GM19455 (cell line): ENCODE measurements at regions not wholly inside any gene's neighbourhood (a gene's known extent, or its start where the extent isn't known, plus 50 kb on each side); places are given as distances from the start of the nearest gene placed in this dataset.

ENCODE experiments used
- ATAC-seq: cut with Tn5 transposase; IDR thresholded peaks from one replicate; pipeline ENCODE4 v1.9.1; 2021; ENCODE audit not compliant: unreplicated experiment

GRCh38 chr12:77578466-77579220, 252.1 kb upstream of the NAV3 start:
- no peak for ATAC-seq

- no peak for ATAC-seq
These were observed 252.9 kb upstream of the NAV3 start for GRCh38 chr12:77577791-77578190.

DNA sequence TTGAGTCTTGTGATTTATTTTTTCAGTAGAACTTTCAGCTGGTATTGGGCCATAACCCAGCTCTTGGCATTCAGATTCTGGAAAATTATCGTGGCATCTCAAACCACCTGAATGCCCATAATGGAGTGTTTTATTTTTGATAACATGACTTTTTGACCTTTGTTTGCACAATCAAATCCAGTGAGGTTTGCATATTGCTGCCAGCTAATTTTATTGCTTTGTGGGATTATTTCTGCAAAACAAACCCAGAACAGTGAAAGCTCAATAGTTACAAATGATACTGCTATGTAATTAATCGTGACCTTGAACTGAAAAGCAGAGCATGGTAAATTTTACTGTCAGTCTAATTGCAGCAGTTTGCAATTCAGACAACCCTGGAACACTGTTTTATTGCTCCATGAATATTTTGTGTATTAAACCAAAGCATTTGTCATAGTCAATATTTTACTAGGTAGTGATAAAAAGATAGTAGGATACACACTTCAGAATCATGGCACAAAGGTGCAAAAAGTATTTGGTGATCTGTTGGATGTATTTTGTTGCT, 255.2 kb upstream of the NAV3 start:
- no peak for ATAC-seq

DNA sequence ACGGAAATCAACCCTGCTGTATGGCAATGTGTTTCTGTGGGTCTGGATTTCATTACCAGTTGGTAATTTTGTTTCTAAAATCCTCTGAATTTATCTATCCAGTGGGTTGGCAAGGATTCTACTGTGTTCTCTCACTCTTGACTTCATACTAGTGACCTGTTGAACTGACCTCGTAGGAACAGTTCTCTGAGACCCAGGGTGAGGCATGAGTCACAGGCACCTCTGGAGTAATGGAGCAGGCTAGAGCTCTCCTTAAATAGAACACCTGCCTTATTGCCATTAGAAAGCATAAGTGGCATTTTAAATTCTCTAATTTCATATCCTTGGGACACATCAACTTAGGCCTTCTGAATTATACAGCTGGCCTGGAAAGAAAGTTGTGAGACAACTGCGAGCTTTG, 258.3 kb upstream of the NAV3 start:
- ATAC-seq: no peak

DNA sequence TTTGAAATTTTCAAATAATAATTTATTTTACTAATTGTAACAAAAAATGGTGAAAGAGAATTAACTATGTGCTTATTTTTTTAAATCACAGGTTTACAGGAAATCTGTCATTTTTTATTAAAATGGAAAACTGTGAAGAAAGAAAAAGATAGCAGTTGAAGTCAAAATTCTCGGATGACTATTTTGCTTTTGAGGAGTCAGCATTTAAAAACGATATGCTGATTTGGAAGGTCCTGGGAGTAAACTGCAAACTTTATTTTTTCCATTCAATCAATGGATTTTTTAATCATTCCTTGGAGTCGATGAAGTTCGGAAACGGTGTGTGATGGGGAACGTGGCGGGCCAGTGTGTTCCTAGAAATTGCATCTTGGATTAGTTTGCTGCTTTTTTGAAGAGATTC, 258.9 kb upstream of the NAV3 start:
- ATAC-seq: no peak

DNA sequence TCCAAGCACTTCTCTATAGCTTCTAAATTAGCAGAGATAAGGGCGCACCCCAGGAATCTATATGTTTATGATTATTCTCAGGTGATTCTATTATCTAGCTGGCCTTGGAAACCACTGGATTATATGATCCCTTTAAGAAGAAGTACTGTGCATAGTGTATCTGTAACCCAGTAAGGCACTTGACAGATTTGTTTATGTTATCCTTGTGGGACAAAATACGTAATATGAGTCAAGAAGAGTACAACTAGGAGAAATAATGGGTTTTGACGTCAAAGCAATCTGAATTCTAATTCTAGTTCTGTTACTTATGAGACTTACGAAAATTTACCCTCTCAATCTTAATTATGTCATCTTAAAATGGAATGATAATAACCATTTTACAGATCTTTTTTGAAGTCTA, 259.6 kb upstream of the NAV3 start:
- ATAC-seq: no peak

DNA sequence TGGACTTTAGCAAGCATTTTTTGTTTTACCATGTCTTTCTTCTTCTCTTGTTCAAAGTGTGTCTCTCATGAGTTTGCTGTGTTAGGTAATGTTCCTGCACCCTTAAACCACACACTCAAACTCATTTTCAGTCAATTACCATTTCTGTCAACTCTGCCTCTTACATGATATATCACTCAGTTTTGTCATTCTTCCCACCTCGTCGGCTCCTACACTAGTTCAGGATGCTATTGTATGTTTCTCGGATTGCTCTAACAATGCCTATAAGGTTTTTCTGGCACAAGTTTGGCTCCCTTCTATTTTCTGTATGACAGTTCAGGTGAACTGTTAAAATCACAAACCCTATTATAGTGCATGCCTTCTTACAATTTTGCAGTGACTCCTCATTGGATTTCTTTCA, 260.8 kb upstream of the NAV3 start:
- no peak for ATAC-seq

- ATAC-seq: no peak
These were observed 270.0 kb upstream of the NAV3 start for GRCh38 chr12:77560714-77561113.

GRCh38 chr12:77559400-77560074, 271.2 kb upstream of the NAV3 start:
- no peak for ATAC-seq

DNA sequence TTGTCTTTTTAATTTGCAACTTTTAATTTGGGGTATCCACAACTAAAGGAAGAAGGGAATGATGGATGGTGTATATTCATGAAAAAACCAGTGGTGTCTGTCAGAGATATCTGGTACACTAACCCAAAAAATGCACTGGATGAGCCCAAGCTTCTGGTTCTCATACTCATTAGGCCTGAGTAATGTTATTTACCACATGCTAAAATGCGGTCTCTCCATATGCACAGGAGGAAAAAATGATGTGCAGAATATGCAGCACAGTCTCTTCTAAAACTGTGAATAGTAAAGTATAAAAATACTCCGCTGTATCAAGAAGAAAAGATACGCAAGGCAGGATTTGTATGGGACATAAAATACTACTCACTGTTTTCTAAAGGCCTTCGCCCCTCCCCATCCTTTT, 275.6 kb upstream of the NAV3 start:
- no peak for ATAC-seq

- ATAC-seq: peak; percentile 99
These were observed 276.6 kb upstream of the NAV3 start for GRCh38 chr12:77553976-77554619.

DNA sequence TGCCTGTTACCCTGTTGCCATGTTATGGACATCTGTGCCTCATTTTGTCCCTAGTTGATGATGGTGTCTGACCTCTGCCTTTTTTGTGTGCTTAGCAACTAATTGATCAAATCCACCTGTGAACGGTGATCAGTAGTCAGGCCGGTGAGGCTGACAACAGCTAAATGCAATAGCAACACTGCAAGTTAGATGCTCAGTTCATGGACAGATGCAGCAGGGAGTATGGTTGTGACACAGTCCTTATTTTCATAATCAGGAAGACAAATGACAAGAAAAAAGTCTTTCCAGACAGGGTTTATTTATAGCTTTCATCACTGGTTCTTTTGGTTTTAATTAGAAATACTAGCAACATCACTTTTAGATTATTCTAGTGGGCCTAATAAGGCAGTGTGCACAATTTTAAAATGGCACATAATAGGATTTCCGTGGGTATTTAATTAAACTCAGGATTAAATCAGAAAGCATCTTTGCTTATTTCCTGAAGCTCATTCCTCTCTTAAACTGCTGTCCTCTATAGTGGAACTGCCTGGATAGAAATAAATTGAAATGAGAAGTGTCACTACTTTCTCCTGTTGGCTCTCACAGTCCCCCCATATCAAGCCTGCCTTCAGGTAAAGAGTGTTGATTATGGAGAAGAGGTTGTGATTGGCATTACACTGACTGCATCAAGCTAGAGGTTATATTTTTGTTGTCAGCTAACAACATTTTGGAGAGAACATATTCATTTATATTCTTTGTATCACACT, 281.1 kb upstream of the NAV3 start:
- ATAC-seq: no peak

GRCh38 chr12:77548797-77549196, 281.9 kb upstream of the NAV3 start:
- no peak for ATAC-seq

- no peak for ATAC-seq
These were observed 290.6 kb upstream of the NAV3 start for GRCh38 chr12:77540097-77540496.

DNA sequence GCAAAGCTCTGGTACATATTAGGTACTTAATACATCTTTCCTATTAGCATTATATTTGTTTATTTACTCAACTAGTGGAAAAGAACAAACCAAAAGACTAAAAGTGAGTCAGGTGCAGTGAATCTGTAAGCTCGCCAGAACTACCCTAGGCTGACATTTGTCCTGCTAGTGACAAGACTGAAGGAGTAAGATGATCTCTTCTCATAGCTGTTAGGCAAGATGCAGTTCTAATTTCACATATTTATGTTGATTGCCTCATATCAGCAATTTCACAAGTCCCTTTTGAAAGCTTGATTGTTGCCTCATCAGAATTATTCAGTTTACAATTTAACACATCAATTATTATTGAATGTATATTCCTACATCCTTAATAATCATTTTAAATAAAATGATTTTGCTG, 293.0 kb upstream of the NAV3 start:
- ATAC-seq: no peak

DNA sequence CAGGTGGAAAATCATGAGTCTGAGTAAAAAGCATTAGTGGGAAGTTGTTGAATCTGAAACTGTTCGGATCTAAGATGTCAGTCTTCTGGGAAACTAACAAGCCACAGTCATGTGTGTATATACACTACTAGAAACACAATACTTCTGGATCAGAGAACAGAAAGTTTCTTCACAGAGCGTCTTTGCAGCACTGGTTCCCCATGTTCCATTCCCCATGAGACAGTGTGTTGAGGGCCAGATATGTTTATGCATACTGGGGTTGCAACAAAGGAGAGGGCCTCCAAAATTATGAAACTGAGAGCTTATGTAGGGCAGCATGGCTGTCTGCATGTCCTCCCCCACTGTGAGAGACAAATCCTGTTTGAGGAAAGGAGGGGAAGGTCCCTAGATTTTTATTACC, 295.0 kb upstream of the NAV3 start:
- ATAC-seq: no peak

DNA sequence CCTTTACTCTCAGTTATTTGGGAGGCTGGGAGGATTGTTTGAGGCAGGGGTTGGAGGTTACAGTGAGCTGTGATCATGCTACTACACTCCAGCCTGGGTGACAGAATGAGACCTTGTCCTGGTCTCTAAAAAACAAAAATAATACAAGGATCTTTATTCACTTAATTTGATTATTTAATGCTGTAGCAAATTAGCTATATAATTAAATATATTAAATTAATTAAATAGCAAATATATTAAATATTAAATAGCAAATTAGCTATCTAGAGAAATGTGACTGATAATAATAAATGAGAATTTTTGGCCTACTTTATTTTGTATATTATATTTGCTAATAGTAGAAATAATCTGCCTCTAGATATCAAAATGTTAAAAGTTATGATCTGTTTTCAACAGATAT, 298.8 kb upstream of the NAV3 start:
- ATAC-seq: no peak

- ATAC-seq: no peak
These were observed 308.4 kb upstream of the NAV3 start for GRCh38 chr12:77522247-77522646.

GRCh38 chr12:77521508-77522115, 309.1 kb upstream of the NAV3 start:
- no peak for ATAC-seq

DNA sequence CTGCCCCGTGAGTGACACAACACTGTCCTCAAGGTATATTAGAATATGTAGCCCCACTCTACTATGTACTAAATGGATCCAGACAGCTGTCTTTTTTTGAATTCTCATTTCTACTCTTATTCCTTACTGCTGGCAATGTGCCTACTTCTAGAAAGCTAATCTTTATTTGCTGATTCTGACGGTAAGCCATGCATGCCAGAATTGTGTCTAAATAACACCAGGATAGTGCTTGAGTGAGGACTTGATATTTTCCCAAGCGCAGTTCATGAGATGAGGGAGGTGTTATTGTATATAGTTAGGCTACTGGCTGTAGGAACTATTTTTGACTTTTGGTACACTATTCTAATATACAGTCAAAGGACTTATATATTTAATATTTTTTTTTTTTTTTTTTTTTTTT, 316.2 kb upstream of the NAV3 start:
- ATAC-seq: no peak

DNA sequence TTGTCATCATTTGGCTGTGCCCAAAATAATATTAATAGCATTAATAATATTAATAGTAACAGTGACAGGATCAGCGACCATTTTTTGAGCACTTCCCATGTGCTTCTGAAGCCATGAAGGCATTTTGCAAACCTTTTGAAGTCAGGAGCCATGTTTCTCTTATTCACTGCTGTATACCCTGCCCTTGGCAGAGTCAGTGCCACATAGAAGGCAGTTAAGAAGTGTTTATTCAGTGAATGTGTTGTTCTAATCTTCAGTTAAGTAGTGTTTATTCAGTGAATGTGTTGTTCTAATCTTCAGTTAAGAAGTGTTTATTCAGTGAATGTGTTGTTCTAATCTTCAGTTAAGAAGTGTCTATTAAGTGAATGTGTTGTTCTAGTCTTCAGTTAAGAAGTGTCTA, 319.7 kb upstream of the NAV3 start:
- no peak for ATAC-seq
